CD4-positive, alpha-beta T cell treated with Interleukin-4 for 4 hours (primary cell): ENCODE measurements at regions not wholly inside any gene's neighbourhood (a gene's known extent, or its start where the extent isn't known, plus 50 kb on each side); places are given as distances from the start of the nearest gene placed in this dataset.
"Not testable (repeated sequence)": the region's sequence is repeated elsewhere in the genome, so short reads cannot be mapped to it uniquely, and the experiment has no call there.

Source experiments
- DNase-seq: peaks from one replicate; pipeline ENCODE4 v3.0.0-alpha.2; 2020

- DNase-seq = no peak
Measured at GRCh38 chr3:194868831-194869230, 183.1 kb downstream of the FAM43A start.

GRCh38 chr3:194869482-194870169, 183.9 kb downstream of the FAM43A start:
- no peak for DNase-seq

GRCh38 chr3:194870394-194871110, 184.9 kb downstream of the FAM43A start:
- DNase-seq = no peak

GRCh38 chr3:194871143-194871863, 185.6 kb downstream of the FAM43A start:
- peak; percentile 3 for DNase-seq

GRCh38 chr3:194871864-194872668, 186.4 kb downstream of the FAM43A start:
- peak; percentile 25 for DNase-seq

GRCh38 chr3:194872669-194872977, 186.9 kb downstream of the FAM43A start:
- DNase-seq = no peak

- not testable (repeated sequence) for DNase-seq
Measured at GRCh38 chr3:194873474-194873873, 187.8 kb downstream of the FAM43A start.

GRCh38 chr3:194874206-194874605, 188.5 kb downstream of the FAM43A start:
- no peak for DNase-seq

- DNase-seq = no peak
Measured at GRCh38 chr3:194874783-194875182, 189.1 kb downstream of the FAM43A start.

- DNase-seq = no peak
Measured at GRCh38 chr3:194875581-194876402, 190.1 kb downstream of the FAM43A start.

- no peak for DNase-seq
Measured at GRCh38 chr3:194876403-194877095, 190.9 kb downstream of the FAM43A start.

GRCh38 chr3:194877291-194878119, 191.8 kb downstream of the FAM43A start:
- no peak for DNase-seq

- DNase-seq = no peak
Measured at GRCh38 chr3:194879126-194879877, 193.6 kb downstream of the FAM43A start.

- no peak for DNase-seq
Measured at GRCh38 chr3:194879991-194880939, 194.6 kb downstream of the FAM43A start.

GRCh38 chr3:194880940-194881925, 195.6 kb downstream of the FAM43A start:
- no peak for DNase-seq

GRCh38 chr3:194884649-194885315, 199.1 kb downstream of the FAM43A start:
- DNase-seq = no peak

GRCh38 chr3:194885766-194886165, 200.1 kb downstream of the FAM43A start:
- no peak for DNase-seq
